Mucosa of gallbladder (tissue), 1 donor: ENCODE measurements at regions not wholly inside any gene's neighbourhood (a gene's known extent, or its start where the extent isn't known, plus 50 kb on each side); places are given as distances from the start of the nearest gene placed in this dataset.

Experiments
- DNase-seq: peaks from one replicate; pipeline ENCODE4 v3.0.0-alpha.2; 2020; ENCODE audit warnings: low spot score
- donor health status: DM: no; HTN: no; CAD: no.

DNA sequence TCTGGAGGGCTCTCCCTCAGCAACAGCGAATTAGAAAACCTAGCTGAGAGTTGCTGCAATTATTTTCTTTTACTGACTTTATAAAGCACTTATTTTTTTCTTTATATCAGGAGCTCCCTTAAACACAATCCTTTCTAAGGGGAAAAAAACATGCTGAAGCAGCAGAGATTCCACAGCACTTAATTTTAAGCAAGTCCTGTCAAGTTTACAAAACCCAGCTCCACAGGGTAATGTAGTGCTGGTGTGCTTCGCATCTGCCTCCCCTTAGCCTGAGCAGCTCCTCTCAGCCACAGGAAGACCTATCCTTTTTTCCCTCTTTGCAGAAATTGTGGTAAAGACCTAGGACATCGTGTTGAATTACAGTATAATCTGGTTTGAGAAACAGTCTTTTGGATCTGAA is 208.1 kb upstream of the SYNDIG1 start:
- DNase-seq: no peak

GRCh38 chr20:24257171-24257570 is 212.3 kb upstream of the SYNDIG1 start:
- DNase-seq: no peak

- no peak for DNase-seq
Observed at GRCh38 chr20:24256307-24256706, 213.1 kb upstream of the SYNDIG1 start.

- no peak for DNase-seq
Observed at GRCh38 chr20:24254480-24254879, 214.9 kb upstream of the SYNDIG1 start.

GRCh38 chr20:24253321-24253720 is 216.1 kb upstream of the SYNDIG1 start:
- DNase-seq: no peak

DNA sequence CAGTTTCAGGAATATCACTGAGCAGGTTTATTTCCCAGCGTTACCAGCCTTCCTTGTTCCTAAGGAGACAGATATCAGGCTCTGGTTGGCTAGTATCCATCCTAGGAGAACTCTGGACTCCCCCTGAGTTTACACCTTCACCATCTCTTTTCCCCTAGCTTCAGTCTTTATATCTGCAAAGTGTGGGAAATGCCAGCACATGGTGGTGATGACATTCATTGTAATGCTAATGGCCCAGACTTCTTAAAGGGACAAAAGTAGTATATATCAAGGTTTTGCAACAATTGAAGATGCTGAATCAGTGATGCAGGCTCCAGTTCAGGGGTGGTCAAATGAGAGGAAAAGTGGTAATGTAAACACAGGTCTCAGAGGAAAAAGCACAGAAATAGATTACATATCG is 224.3 kb upstream of the SYNDIG1 start:
- no peak for DNase-seq

DNA sequence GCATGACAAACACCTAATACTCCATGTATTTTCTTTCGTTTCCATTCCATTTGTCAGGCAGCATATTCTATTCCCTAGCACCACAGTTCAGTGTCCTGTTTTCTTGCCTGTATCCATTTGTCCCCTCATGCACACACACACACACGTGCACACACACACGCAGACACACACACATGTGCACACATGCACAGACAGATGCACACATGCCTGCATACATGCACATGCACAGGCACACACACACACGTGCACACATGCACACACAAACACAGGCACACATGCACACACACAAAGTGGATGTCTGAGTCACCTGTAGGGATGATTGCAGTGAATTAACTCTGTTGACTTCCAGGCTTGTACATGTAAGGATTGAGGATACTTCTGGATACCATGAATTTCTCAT is 226.7 kb upstream of the SYNDIG1 start:
- DNase-seq: no peak

DNA sequence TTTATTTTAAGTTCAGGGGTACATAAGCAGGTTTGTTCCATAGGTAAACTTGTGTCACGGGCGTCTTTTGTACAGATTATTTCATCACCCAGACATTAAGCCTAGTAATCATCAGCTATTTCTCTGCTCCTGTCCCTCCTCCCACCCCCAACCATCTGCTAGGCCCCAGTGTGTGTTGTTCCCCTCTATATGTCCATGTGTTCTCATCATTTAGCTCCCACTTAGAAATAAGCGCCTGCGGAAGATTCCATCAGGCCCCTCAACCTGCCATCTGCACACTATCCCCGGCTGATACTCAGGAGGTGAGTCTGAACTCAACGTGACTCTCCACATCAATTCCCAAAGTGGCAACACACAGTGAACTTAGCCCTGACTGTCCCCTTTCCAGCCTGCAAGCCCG is 228.0 kb upstream of the SYNDIG1 start:
- DNase-seq: no peak

GRCh38 chr20:24236963-24237362 is 232.5 kb upstream of the SYNDIG1 start:
- no peak for DNase-seq

- no peak for DNase-seq
Observed at GRCh38 chr20:24236201-24236600, 233.2 kb upstream of the SYNDIG1 start.

DNA sequence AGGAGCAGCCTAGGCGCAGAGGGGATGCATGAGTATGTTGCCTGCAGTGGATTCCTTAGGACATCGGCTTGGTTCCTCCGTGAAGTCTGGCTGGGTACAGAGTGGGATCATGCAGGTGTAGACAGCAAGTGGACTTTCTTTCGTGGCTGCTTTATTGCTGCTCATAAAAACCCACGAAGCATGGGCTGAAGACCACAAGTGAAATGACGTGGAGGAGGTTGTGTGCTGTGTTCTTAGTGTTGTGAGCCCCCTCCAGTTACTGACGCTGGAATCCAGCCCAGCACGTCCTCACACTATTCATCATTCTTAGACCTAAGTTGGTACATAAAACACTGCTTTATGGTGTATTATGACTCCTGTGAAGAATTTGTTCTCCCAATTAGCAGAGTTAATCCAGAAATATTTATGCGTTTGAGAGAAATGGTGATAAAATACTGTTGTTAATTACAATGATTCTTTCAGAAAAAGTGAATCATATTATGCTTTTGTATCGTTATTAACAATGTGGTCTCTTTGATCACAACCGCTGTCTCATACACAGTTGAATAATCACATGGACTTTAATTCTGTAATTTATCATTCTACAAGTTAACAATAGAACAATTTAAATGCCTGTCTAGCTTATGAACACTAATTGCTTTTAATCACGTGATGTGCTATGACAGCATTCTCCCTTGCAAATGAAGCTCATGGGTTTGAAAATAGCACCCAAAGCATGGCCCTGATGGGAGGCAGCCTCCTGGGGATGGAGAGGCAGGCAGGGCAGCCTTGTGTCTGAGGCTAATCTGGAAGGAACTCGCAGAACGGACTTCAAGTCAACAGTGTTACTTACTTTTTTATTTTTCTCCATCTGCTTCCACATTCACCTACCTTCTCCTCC is 233.9 kb upstream of the SYNDIG1 start:
- DNase-seq: no peak

- no peak for DNase-seq
Observed at GRCh38 chr20:24227600-24227999, 239.0 kb upstream of the GGTLC1 start.

DNA sequence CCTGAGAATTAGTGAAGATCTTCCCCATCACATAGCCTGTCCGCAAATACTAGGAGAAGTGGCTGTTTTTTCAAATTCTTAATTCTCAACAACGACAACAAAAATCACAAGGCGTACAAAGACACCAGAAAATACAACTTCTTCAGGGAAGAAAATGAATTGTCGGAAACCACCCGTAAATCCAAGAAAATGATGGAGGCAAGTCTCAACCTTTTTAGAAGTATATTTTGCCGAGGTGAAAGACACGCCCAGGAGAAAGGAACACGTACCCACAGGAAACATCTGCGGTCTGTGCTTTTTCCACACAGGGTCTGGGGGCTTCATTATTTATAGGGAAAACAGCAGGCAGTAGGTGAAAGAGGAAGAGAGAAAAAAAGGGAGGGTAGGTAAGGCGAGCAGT is 223.9 kb upstream of the GGTLC1 start:
- no peak for DNase-seq

DNA sequence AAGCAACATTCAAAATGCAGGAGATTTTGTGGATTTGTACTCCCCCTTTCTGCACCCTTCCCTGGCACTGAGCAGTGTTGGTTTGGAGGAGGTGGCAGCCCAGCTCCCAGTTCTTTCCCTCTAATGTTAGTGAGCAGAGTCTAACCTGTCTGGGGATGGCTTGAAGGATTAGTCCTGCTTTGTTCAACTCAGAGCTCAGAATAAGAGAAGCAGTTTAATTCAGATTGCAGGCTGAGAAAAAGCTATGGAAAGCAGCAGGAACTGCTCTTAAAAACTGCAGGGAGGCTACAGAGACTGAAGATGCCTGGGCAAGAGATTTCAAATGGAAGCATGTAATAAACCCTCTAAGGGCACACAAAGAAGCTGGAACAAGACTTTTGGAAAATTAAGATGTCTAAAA is 223.4 kb upstream of the GGTLC1 start:
- DNase-seq: no peak

GRCh38 chr20:24210356-24210755 is 221.8 kb upstream of the GGTLC1 start:
- DNase-seq: no peak

GRCh38 chr20:24208652-24209051 is 220.1 kb upstream of the GGTLC1 start:
- no peak for DNase-seq

GRCh38 chr20:24207803-24208300 is 219.3 kb upstream of the GGTLC1 start:
- DNase-seq: no peak

DNA sequence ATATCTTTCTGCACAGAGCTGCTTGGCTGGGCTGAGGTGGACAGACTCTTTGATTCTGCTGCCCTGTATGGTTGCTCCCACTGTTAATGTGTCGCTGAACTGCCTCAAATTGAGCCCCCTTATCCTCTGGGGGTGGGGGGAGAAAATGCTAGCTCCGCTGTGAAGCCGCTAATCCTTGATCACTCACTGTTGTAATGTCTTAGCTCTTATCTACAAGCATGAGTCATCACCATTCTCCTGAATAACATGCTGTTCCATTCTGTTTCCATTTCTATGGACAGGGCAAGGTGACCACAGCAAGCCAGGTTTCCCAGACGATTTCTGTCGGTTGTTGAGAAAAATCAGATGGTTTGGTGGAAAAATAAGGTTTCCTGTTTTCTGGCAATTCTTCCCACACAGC is 218.4 kb upstream of the GGTLC1 start:
- DNase-seq: no peak

DNA sequence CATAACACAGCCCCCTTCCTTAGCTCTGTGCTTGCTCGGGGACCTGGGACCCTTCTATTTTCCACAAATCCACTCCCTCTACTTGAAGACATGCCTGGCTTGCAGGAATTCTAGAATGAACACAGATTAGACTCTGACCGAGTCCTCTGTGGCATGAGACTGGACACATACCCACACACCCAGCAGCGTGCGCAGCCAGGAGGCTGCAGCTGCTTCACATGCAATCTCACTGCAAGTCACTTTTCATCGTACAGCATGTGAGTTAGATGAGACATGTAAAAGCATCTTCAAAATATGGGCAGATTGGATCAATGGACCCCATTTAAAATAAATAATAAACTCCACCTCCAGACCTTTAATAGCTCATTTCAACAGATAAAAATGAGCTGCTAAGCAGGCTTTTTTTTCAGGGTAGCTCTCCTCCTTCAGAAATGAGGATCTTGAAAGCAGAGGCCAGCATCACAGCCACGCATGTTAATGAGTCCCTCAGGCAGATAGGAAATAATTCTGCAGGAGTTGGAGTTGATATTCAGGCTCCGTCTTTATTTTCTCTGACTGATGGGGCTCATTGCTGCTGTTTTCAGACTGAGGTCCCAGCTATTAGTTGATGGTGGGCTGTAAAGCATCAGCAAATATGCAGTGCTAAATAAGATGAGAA is 215.1 kb upstream of the GGTLC1 start:
- DNase-seq: no peak

GRCh38 chr20:24199501-24199900 is 210.9 kb upstream of the GGTLC1 start:
- DNase-seq: no peak

- no peak for DNase-seq
Observed at GRCh38 chr20:24194143-24194542, 205.6 kb upstream of the GGTLC1 start.

DNA sequence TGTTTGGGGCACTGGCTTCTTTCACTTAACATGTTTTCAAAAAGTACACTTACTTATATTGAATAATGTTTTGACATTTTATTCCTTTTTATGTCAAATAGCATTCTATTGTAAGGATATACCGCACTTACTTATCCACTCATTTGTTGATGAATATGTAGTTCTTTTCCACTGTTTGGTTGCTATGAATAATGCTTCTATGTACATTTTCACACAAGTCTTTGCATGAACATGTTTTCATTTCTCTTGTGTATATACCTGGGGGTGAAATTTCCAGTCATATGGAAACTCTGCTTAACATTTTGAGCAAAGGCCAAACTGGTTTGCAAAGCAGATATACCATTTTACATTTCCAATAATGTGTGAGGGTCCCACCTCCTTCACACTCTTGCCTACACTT is 202.3 kb upstream of the GGTLC1 start:
- no peak for DNase-seq

GRCh38 chr20:24185791-24186190 is 197.2 kb upstream of the GGTLC1 start:
- DNase-seq: no peak
